Erythroblast (primary cell): ENCODE measurements at regions not wholly inside any gene's neighbourhood (a gene's known extent, or its start where the extent isn't known, plus 50 kb on each side); places are given as distances from the start of the nearest gene placed in this dataset.

ENCODE experiments used
- GATA1 ChIP-seq: IDR thresholded peaks from 2 replicates; pipeline ENCODE4 v1.6.1; 2011; ENCODE audit warnings: low read depth, mild to moderate bottlenecking, control low read depth, low read length, moderate library complexity
- POLR2A ChIP-seq: IDR thresholded peaks from 2 replicates; pipeline ENCODE4 v1.6.1; 2011; ENCODE audit warnings: mild to moderate bottlenecking, low read length

DNA sequence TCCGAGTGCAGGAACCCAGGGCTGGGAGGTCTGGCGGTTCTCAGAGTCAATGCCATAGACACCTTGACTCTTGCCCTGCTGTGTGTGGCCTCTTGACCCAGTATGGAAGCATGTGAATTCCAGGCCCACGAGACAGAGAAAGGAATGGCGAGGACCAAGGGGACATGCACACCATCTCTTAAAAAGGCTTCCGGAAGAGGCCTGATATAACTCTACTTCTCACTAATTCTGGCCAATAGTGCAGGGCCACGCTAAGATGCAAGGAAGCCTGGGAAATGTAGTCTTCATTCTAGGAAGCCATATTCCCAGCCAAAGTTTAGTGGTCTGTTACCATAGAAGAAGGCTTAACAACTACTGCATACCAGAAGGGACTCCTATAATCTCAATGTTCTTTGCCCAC lies 177.0 kb upstream of the KCNG1 start:
- TF ChIP-seq POLR2A (no peak), GATA1 (no peak)
